Upper lobe of left lung (tissue), 4 donors: ENCODE measurements at regions not wholly inside any gene's neighbourhood (a gene's known extent, or its start where the extent isn't known, plus 50 kb on each side); places are given as distances from the start of the nearest gene placed in this dataset.

ENCODE experiments used
- CTCF ChIP-seq, 6 experiments: fragments of 450-650 bp in 4 of 6; fragments of 200-600 bp in 2 of 6; sonication (generic) in 2 of 6; IDR thresholded peaks; one replicate each; pipeline ENCODE4 v1.5.1; 2016 to 2019; ENCODE audit warnings: antibody characterized with exemption in 6 of 6
- EP300 ChIP-seq, 4 donors: sonication (generic); formaldehyde crosslinking; IDR thresholded peaks; one replicate each; pipeline ENCODE4 v1.5.1; 2017; ENCODE audit warnings: antibody characterized with exemption in 4 of 4, control low read depth in 2 of 4
- POLR2A ChIP-seq, 4 donors: fragments of 450-650 bp; IDR thresholded peaks; one replicate each; pipeline ENCODE4 v1.5.1; 2016 to 2017; ENCODE audit warnings: antibody characterized with exemption in 4 of 4, mild to moderate bottlenecking in 2 of 4

GRCh38 chr17:77002103-77003045 is 134.2 kb downstream of the MGAT5B start:
- TF ChIP-seq POLR2A (IDR thresholded peaks at IDR 0.05) (no peak), CTCF (IDR thresholded peaks at IDR 0.05) (no peak), EP300 (IDR thresholded peaks at IDR 0.05) (no peak)
